Right atrium auricular region (tissue), 2 donors: ENCODE measurements at regions not wholly inside any gene's neighbourhood (a gene's known extent, or its start where the extent isn't known, plus 50 kb on each side); places are given as distances from the start of the nearest gene placed in this dataset.

Experiments
- DNase-seq: peaks from one replicate; pipeline ENCODE4 v3.0.0-alpha.2; 2019; ENCODE audit warnings: low spot score
- H3K27ac ChIP-seq, 2 donors: fragments of 200-600 bp; sonication (generic); 1 replicate in 1 of 2; 2 replicates in 1 of 2; pipeline ENCODE4 v1.5.1; 2016 to 2019
- H3K27me3 ChIP-seq, 2 donors: fragments of 200-600 bp; sonication (generic); one replicate each; pipeline versions ENCODE4 v1.5.1 to v1.6.0; 2017 to 2019
- H3K36me3 ChIP-seq: fragments of 200-600 bp; sonication (generic); one replicate; pipeline ENCODE4 v1.5.1; 2016
- H3K4me1 ChIP-seq, 2 donors: fragments of 200-600 bp; sonication (generic); one replicate each; pipeline versions ENCODE4 v1.5.1 to v1.6.0; 2017 to 2019
- H3K4me3 ChIP-seq, 2 donors: fragments of 200-600 bp; sonication (generic); 1 replicate in 1 of 2; 2 replicates in 1 of 2; pipeline ENCODE4 v1.5.1; 2017 to 2019; ENCODE audit warnings: mild to moderate bottlenecking in 1 of 2, moderate library complexity in 1 of 2
- H3K9me3 ChIP-seq, 2 donors: fragments of 200-600 bp; sonication (generic); one replicate each; pipeline ENCODE4 v1.5.1; 2019
- TF ChIP-seq, protein P1 (sequence below), 2 donors: fragments of 200-600 bp; sonication (generic); IDR thresholded peaks; one replicate each; pipeline ENCODE4 v1.5.1; 2019; ENCODE audit warnings: antibody characterized with exemption in 2 of 2

DNA sequence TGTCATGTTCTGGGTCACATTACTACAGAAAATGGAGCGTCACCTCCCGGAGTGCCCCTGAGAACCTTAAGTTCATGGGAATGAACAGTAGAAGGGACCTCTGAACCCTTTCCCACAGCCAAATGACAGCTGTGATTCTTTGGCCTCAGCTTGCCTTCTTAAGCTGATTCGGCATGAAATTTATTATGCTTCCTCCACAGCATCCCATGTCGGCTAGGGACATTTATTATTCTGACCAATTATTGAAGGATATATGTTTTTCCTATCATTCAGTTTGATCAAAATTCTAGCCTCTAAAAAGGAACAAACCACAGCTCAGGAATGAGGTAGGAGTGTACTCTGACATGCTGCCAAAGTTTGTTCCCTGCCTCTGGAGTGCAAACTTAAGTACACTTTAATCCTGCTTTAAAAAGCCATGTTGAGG is 440.6 kb downstream of the CETN3 start:
- peaks cover 0 to 15% of the 10 kb centered on the region in 2 donors for H3K4me1 ChIP-seq
- no peak overlapping the region for H3K4me3 ChIP-seq
- no peaks in the 10 kb centered on the region for H3K36me3 ChIP-seq
- H3K27me3 ChIP-seq, result no peaks in the 10 kb centered on the region
- TF ChIP-seq, protein P1, sequence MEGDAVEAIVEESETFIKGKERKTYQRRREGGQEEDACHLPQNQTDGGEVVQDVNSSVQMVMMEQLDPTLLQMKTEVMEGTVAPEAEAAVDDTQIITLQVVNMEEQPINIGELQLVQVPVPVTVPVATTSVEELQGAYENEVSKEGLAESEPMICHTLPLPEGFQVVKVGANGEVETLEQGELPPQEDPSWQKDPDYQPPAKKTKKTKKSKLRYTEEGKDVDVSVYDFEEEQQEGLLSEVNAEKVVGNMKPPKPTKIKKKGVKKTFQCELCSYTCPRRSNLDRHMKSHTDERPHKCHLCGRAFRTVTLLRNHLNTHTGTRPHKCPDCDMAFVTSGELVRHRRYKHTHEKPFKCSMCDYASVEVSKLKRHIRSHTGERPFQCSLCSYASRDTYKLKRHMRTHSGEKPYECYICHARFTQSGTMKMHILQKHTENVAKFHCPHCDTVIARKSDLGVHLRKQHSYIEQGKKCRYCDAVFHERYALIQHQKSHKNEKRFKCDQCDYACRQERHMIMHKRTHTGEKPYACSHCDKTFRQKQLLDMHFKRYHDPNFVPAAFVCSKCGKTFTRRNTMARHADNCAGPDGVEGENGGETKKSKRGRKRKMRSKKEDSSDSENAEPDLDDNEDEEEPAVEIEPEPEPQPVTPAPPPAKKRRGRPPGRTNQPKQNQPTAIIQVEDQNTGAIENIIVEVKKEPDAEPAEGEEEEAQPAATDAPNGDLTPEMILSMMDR (IDR thresholded peaks at IDR 0.05), result no peak
- H3K27ac ChIP-seq, result peak overlapping the region in 1 of 2 donors; percentile 36
- H3K9me3 ChIP-seq, result no peaks in the 10 kb centered on the region
- DNase-seq, result no peak

DNA sequence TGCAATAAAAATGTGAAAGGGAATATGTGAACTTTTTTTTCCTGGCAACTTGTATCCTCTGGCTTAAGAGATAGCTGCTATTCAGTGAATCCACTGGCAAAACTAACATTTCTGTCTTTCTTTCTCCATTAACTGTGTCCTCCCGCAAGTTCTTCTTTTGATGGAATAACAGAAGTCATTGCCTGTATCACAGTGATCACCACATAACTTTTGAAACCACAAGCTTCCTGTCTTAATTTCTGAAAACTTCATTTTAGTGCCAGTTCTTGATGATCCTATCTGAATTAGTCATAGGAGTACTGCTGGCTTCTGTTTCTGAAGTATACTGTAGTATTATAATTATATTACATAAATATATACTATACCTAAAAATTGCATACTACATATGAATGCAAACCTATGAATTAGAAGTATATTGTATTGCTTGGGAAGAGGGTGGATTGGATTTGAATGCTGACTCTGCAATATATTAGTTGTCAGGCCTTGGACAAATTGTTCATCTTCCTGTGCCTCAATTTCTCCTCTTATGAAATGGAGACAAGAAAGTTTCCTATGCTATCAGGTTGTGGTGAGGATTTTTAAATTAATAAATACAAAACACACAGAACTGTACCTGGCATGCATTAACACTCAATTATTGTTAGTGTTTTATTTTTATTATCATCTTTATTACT is 441.6 kb downstream of the CETN3 start:
- no peak for DNase-seq
- Histone ChIP-seq H3K4me3 (no peak overlapping the region), H3K9me3 (no peaks in the 10 kb centered on the region), H3K27ac (peak overlapping the region in 1 of 2 donors; percentile 39), H3K4me1 (peaks cover 0 to 15% of the 10 kb centered on the region in 2 donors), H3K27me3 (no peaks in the 10 kb centered on the region), H3K36me3 (no peaks in the 10 kb centered on the region)
- TF ChIP-seq, protein P1 (IDR thresholded peaks at IDR 0.05), result no peak

DNA sequence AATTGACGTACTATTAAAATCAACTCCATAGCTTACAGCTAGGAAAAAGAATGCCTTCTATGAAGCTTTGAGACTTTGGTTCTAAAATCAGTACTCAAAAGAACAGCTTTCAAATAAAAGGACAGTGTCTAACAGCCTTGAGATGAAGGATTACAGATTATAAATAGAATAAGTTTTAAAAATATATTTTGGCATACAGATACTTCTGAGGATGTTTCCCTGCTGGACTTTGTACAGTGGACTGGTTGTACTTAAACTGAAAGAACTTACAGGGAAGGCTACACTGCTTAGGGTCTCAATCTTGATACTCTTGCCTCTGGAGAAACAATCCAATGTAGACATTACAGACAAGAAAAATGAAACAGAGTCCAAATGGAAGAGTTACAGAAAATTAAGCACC is 452.7 kb downstream of the CETN3 start:
- no peaks in the 10 kb centered on the region for H3K36me3 ChIP-seq
- no peak overlapping the region for H3K27ac ChIP-seq
- H3K4me3 ChIP-seq, result no peak overlapping the region
- no peak for DNase-seq
- H3K4me1 ChIP-seq, result peaks cover 0 to 18% of the 10 kb centered on the region in 2 donors
- no peaks in the 10 kb centered on the region for H3K9me3 ChIP-seq
- no peaks in the 10 kb centered on the region for H3K27me3 ChIP-seq
- TF ChIP-seq, protein P1 (IDR thresholded peaks at IDR 0.05), result no peak

DNA sequence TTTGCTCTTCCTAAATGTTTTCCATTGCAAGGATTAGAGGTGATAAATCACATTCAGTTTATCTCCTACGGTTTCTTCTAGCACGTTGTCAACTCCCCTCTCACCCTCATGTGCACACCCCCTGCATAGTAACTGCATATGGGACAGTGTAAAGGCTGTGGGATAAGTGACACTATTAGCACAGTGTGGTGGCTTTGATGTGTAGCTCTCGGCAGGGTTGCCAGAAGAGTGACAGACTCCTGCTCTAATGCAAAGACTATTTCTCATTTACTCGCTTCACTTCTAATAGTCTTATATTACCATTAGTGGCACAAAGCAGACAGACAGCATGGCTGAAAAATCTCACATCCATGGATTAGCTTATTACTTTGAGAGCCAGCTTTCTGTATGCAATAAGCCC is 454.6 kb downstream of the CETN3 start:
- Histone ChIP-seq H3K36me3 (no peaks in the 10 kb centered on the region), H3K27me3 (no peaks in the 10 kb centered on the region), H3K4me1 (peaks cover 0 to 18% of the 10 kb centered on the region in 2 donors), H3K9me3 (no peaks in the 10 kb centered on the region), H3K27ac (no peak overlapping the region), H3K4me3 (no peak overlapping the region)
- DNase-seq, result no peak
- TF ChIP-seq, protein P1 (IDR thresholded peaks at IDR 0.05), result no peak

DNA sequence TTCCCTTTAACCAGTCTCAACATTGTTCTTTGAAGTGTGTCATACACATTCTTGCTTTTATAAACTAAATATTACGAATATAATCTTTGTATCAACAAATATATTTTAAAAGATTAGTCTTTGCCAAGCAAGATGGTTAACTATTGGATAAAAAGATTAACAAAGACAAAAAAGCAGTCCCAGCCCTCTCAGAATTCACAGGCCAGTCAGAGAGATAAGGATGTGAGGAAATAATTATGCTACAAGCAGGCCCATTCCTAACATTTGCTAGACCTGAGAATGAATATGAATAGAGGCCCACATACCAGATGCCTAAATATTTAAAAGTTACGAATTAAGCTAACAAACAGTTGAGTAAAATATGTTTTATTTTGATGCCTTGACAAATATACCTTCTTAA is 457.7 kb downstream of the CETN3 start:
- TF ChIP-seq, protein P1 (IDR thresholded peaks at IDR 0.05), result no peak
- DNase-seq, result no peak
- H3K36me3 ChIP-seq, result no peaks in the 10 kb centered on the region
- H3K4me3 ChIP-seq, result no peak overlapping the region
- no peak overlapping the region for H3K27ac ChIP-seq
- no peaks in the 10 kb centered on the region for H3K9me3 ChIP-seq
- H3K27me3 ChIP-seq, result no peaks in the 10 kb centered on the region
- peaks cover 0 to 21% of the 10 kb centered on the region in 2 donors for H3K4me1 ChIP-seq

DNA sequence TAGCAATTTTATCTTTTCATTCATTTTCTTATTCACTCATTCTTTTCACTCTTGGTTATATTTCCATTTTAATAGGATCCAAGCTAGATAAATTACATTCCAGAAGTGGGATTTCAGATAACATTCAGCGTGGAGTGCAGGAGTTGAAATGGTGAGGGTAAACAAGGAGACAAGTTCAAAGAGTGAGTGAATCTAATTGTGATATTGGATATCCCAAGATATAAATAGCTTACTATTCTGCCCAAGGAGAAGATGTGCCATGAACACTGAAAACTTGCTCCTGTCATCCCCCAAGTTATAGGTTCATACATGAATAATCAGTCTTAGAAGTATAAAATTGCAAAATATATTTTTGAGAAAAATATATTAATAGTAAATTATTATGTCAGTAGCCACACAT is 459.3 kb downstream of the CETN3 start:
- DNase-seq, result no peak
- H3K36me3 ChIP-seq, result no peaks in the 10 kb centered on the region
- peaks cover 0 to 19% of the 10 kb centered on the region in 2 donors for H3K4me1 ChIP-seq
- no peak overlapping the region for H3K27ac ChIP-seq
- TF ChIP-seq, protein P1 (IDR thresholded peaks at IDR 0.05), result no peak
- no peak overlapping the region for H3K4me3 ChIP-seq
- H3K9me3 ChIP-seq, result no peaks in the 10 kb centered on the region
- H3K27me3 ChIP-seq, result no peaks in the 10 kb centered on the region
